HG03432 (cell line): ENCODE measurements at regions not wholly inside any gene's neighbourhood (a gene's known extent, or its start where the extent isn't known, plus 50 kb on each side); places are given as distances from the start of the nearest gene placed in this dataset.

Source experiments
- ATAC-seq: cut with Tn5 transposase; IDR thresholded peaks from one replicate; pipeline ENCODE4 v1.9.1; 2021; ENCODE audit warnings: mild to moderate bottlenecking, moderate library complexity; ENCODE audit not compliant: unreplicated experiment

- ATAC-seq, result no peak
Observed at GRCh38 chr2:126774290-126774689, 118.3 kb downstream of the GYPC start.

GRCh38 chr2:126774761-126775160, 118.8 kb downstream of the GYPC start:
- ATAC-seq, result no peak

- no peak for ATAC-seq
Observed at GRCh38 chr2:126775300-126775985, 119.5 kb downstream of the GYPC start.

- ATAC-seq, result peak; percentile 12
Observed at GRCh38 chr2:126776255-126776654, 120.3 kb downstream of the GYPC start.

GRCh38 chr2:126776692-126777619, 121.0 kb downstream of the GYPC start:
- ATAC-seq, result peak; percentile 89

GRCh38 chr2:126777620-126777978, 121.1 kb upstream of the TEX51 start:
- ATAC-seq, result peak; percentile 18

GRCh38 chr2:126778561-126779501, 119.9 kb upstream of the TEX51 start:
- ATAC-seq, result no peak

- ATAC-seq, result no peak
Observed at GRCh38 chr2:126781206-126781605, 117.5 kb upstream of the TEX51 start.

- ATAC-seq, result no peak
Observed at GRCh38 chr2:126781806-126782205, 116.9 kb upstream of the TEX51 start.

GRCh38 chr2:126782648-126783047, 116.0 kb upstream of the TEX51 start:
- ATAC-seq, result no peak

GRCh38 chr2:126783341-126783740, 115.3 kb upstream of the TEX51 start:
- ATAC-seq, result no peak

GRCh38 chr2:126784045-126784444, 114.6 kb upstream of the TEX51 start:
- ATAC-seq, result no peak

GRCh38 chr2:126784621-126785020, 114.1 kb upstream of the TEX51 start:
- ATAC-seq, result no peak

GRCh38 chr2:126785236-126785635, 113.5 kb upstream of the TEX51 start:
- no peak for ATAC-seq

- ATAC-seq, result no peak
Observed at GRCh38 chr2:126785862-126786261, 112.8 kb upstream of the TEX51 start.

GRCh38 chr2:126786765-126787164, 111.9 kb upstream of the TEX51 start:
- no peak for ATAC-seq

GRCh38 chr2:126787289-126787688, 111.4 kb upstream of the TEX51 start:
- ATAC-seq, result no peak

GRCh38 chr2:126788113-126788512, 110.6 kb upstream of the TEX51 start:
- no peak for ATAC-seq

GRCh38 chr2:126788652-126789051, 110.0 kb upstream of the TEX51 start:
- ATAC-seq, result no peak

GRCh38 chr2:126790987-126791780, 107.5 kb upstream of the TEX51 start:
- no peak for ATAC-seq
